ENCODE measurements at regions not wholly inside any gene's neighbourhood (a gene's known extent, or its start where the extent isn't known, plus 50 kb on each side); places are given as distances from the start of the nearest gene placed in this dataset.
A peak's percentile ranks its signal among the peaks of the same experiment; 100 is the strongest.

- intact Hi-C loops (cut with DNase I; ENCODE audit: low total_unique reads): no loop called here
- H3K4me3 ChIP-seq (ENCODE audit: low read depth, poor library complexity, severe bottlenecking): no peak overlapping the region
- TF ChIP-seq POLR2A (IDR thresholded peaks at IDR 0.05) (no peak), CTCF (IDR thresholded peaks at IDR 0.05) (no peak)
- WGBS, 2 donors: 52 to 53% methylated on average over 2 of the region's 2 CpGs
- DNase-seq (ENCODE audit: low spot score in 2 of 2): no peak
Observed at GRCh38 chr3:35201211-35201610, 438.1 kb upstream of the ARPP21 start.

- DNase-seq (ENCODE audit: low spot score in 2 of 2): peak in 1 of 2 donors; percentile 80
- 89 to 92% methylated on average over 24 to 28 of the region's 31 CpGs for WGBS, 2 donors
- intact Hi-C loops (cut with DNase I; ENCODE audit: low total_unique reads): no loop called here
- no peak overlapping the region for H3K4me3 ChIP-seq (ENCODE audit: low read depth, poor library complexity, severe bottlenecking)
- TF ChIP-seq POLR2A (IDR thresholded peaks at IDR 0.05) (no peak), CTCF (IDR thresholded peaks at IDR 0.05) (no peak)
Observed at GRCh38 chr3:35215525-35216500, 423.5 kb upstream of the ARPP21 start.

- no peak overlapping the region for H3K4me3 ChIP-seq (ENCODE audit: low read depth, poor library complexity, severe bottlenecking)
- intact Hi-C loops (cut with DNase I; ENCODE audit: low total_unique reads): no loop called here
- peak in 1 of 2 donors; percentile 80 for DNase-seq (ENCODE audit: low spot score in 2 of 2)
- WGBS, 2 donors: 92 to 95% methylated on average over 16 to 18 of the region's 18 CpGs
- TF ChIP-seq CTCF (IDR thresholded peaks at IDR 0.05): no peak
- TF ChIP-seq POLR2A (IDR thresholded peaks at IDR 0.05): no peak
Observed at GRCh38 chr3:35216501-35217266, 422.6 kb upstream of the ARPP21 start.

- 90 to 91% methylated on average over 1 of the region's 1 CpG for WGBS, 2 donors
- intact Hi-C loops (cut with DNase I; ENCODE audit: low total_unique reads): no loop called here
- TF ChIP-seq CTCF (IDR thresholded peaks at IDR 0.05) (no peak), POLR2A (IDR thresholded peaks at IDR 0.05) (no peak)
- no peak overlapping the region for H3K4me3 ChIP-seq (ENCODE audit: low read depth, poor library complexity, severe bottlenecking)
- no peak for DNase-seq (ENCODE audit: low spot score in 2 of 2)
Observed at GRCh38 chr3:35223632-35224394, 415.5 kb upstream of the ARPP21 start.

GRCh38 chr3:35224565-35225295 lies 414.6 kb upstream of the ARPP21 start:
- WGBS, 2 donors: 34% methylated on average over 3 of the region's 3 CpGs
- no peak overlapping the region for H3K4me3 ChIP-seq (ENCODE audit: low read depth, poor library complexity, severe bottlenecking)
- DNase-seq (ENCODE audit: low spot score in 2 of 2): no peak
- TF ChIP-seq POLR2A (IDR thresholded peaks at IDR 0.05): no peak
- TF ChIP-seq CTCF (IDR thresholded peaks at IDR 0.05): no peak
- intact Hi-C loops (cut with DNase I; ENCODE audit: low total_unique reads): no loop called here

Data from lower leg skin (tissue), 4 donors.